Gastrocnemius medialis (tissue), 4 donors: ENCODE measurements at regions not wholly inside any gene's neighbourhood (a gene's known extent, or its start where the extent isn't known, plus 50 kb on each side); places are given as distances from the start of the nearest gene placed in this dataset.

Source experiments
- CTCF ChIP-seq, 5 experiments: fragments of 450-650 bp in 3 of 5; fragments of 200-600 bp in 2 of 5; sonication (generic) in 2 of 5; IDR thresholded peaks in 4 of 5; conservative IDR thresholded peaks in 1 of 5; 1 replicate in 4 of 5; 2 replicates in 1 of 5; pipeline ENCODE4 v1.5.1; 2016 to 2019; ENCODE audit warnings: antibody characterized with exemption in 5 of 5, mild to moderate bottlenecking in 3 of 5, moderate library complexity in 3 of 5
- POLR2A ChIP-seq, 2 donors: fragments of 450-650 bp; IDR thresholded peaks; one replicate each; pipeline ENCODE4 v1.6.1; 2017; ENCODE audit warnings: antibody characterized with exemption in 2 of 2, mild to moderate bottlenecking in 2 of 2, moderate library complexity in 2 of 2

DNA sequence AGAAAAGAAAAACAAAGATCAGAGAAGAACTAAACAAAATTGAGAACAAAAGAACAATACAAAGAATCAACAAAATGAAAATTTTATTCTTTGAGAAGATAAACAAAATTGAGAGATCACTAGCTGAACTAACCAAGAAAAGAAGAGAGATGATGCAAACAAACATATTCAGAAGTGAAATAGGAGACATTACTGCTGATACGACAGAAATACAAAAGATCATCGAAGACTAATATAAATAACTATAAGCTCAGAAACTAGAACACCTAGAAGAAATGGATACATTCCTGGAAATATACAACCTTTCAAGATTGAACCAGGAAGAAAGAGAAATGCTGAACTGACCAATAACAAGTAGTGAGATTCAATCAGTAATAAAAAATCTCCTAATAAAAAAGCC, 533.1 kb upstream of the PPP2R3A start:
- TF ChIP-seq CTCF (IDR thresholded peaks at IDR 0.05 in 4 of 5, conservative IDR thresholded peaks at IDR 0.05 in 1 of 5): no peak
- TF ChIP-seq POLR2A (IDR thresholded peaks at IDR 0.05): no peak
